Prostate gland (tissue), 2 donors: ENCODE measurements at regions not wholly inside any gene's neighbourhood (a gene's known extent, or its start where the extent isn't known, plus 50 kb on each side); places are given as distances from the start of the nearest gene placed in this dataset.

Experiments used
- POLR2AphosphoS5 ChIP-seq: sonication (generic); formaldehyde crosslinking; IDR thresholded peaks from one replicate; pipeline ENCODE4 v1.6.1; 2017; ENCODE audit warnings: antibody characterized with exemption
- TF ChIP-seq, protein P1 (sequence below), 4 experiments: fragments of 200-600 bp in 2 of 4; fragments of 450-650 bp in 2 of 4; sonication (generic) in 2 of 4; IDR thresholded peaks; 1 replicate in 3 of 4; 2 replicates in 1 of 4; pipeline ENCODE4 v1.5.1; 2016 to 2019; ENCODE audit warnings: antibody characterized with exemption in 4 of 4, mild to moderate bottlenecking in 2 of 4, moderate library complexity in 2 of 4

DNA sequence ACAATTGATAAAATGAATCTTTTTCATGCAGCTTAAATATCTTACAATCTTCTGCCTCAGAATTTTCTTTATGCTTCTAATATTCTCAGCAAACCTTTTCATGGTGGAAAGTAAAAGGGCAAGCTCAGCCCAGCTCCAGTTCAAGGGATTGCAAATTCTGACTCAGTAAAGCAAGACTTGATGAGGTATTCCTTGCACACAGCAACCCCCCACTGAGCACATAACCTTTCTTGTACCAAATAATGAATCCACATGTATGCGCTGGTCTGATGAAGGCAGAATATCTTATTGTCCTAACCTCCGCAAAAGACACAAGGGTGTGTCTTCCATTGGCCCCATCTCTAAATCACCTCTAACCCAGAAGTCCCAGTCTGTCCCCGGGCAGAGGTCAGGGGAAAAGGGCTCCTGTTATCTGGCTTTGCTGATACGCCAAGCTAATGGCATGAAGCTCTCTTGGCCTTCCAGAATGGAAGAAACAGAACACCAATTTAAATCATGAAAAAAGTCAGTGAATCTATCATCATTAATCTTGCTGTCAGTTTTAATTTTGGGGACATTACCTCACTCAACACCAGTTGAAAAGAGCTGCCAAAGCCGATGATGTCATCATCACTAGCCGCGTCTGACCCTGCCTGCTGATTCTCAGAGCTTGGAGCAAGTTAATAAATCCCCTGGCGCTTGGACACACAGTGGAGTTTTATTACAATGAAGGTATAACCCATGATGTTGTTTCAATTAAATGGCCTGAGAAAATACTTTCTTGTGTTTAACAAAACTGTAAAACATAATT is 592.5 kb upstream of the CLINT1 start:
- TF ChIP-seq, protein P1, sequence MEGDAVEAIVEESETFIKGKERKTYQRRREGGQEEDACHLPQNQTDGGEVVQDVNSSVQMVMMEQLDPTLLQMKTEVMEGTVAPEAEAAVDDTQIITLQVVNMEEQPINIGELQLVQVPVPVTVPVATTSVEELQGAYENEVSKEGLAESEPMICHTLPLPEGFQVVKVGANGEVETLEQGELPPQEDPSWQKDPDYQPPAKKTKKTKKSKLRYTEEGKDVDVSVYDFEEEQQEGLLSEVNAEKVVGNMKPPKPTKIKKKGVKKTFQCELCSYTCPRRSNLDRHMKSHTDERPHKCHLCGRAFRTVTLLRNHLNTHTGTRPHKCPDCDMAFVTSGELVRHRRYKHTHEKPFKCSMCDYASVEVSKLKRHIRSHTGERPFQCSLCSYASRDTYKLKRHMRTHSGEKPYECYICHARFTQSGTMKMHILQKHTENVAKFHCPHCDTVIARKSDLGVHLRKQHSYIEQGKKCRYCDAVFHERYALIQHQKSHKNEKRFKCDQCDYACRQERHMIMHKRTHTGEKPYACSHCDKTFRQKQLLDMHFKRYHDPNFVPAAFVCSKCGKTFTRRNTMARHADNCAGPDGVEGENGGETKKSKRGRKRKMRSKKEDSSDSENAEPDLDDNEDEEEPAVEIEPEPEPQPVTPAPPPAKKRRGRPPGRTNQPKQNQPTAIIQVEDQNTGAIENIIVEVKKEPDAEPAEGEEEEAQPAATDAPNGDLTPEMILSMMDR (IDR thresholded peaks at IDR 0.05) = no peak
- TF ChIP-seq POLR2AphosphoS5 = no peak
